Bronchial epithelial cell (primary cell): ENCODE measurements at regions not wholly inside any gene's neighbourhood (a gene's known extent, or its start where the extent isn't known, plus 50 kb on each side); places are given as distances from the start of the nearest gene placed in this dataset.

ENCODE experiments used
- DNase-seq: peaks from one replicate; pipeline ENCODE4 v3.0.0-alpha.2; 2010; ENCODE audit warnings: low read depth
- FAIRE-seq: peaks from 2 replicates; lab custom pipeline; 2011; peaks lifted over from hg19 to GRCh38; lab: Jason Lieb, UNC
- H3K27me3 ChIP-seq: 2 replicates; pipeline ENCODE4 v1.5.1; 2011; ENCODE audit warnings: low read length; ENCODE audit not compliant: control insufficient read depth, insufficient read depth
- H3K36me3 ChIP-seq: 2 replicates; pipeline ENCODE4 v1.5.1; 2011; ENCODE audit warnings: low read length; ENCODE audit not compliant: control insufficient read depth, insufficient read depth
- H3K4me3 ChIP-seq: 2 replicates; pipeline ENCODE4 v1.5.1; 2011; ENCODE audit warnings: mild to moderate bottlenecking, low read depth, low read length, control low read depth
- CTCF ChIP-seq: IDR thresholded peaks from 2 replicates; pipeline ENCODE4 v1.5.1; 2011; ENCODE audit warnings: mild to moderate bottlenecking, moderate library complexity, low read length, control low read depth, inconsistent platforms; ENCODE audit not compliant: insufficient read depth, severe bottlenecking

- H3K4me3 ChIP-seq = no peak overlapping the region
- peak; percentile 13 for FAIRE-seq
- no peak for TF ChIP-seq CTCF
- no peaks in the 10 kb centered on the region for H3K36me3 ChIP-seq
- no peaks in the 10 kb centered on the region for H3K27me3 ChIP-seq
- no peak for DNase-seq
Measured at GRCh38 chr2:75764611-75765010, 53.9 kb upstream of the GCFC2 start.
